HUDEP-2 (cell line): ENCODE measurements at regions not wholly inside any gene's neighbourhood (a gene's known extent, or its start where the extent isn't known, plus 50 kb on each side); places are given as distances from the start of the nearest gene placed in this dataset.

Experiments
- DNase-seq, 76 experiments: peaks; one replicate each; lab custom pipeline; 2025; ENCODE audit not compliant: unreplicated experiment in 76 of 76; lab: John Stamatoyannopoulos, UW

- DNase-seq, result no peak
Observed at GRCh38 chrX:7789200-7789599, 53.8 kb upstream of the VCX start.

- no peak for DNase-seq
Observed at GRCh38 chrX:7788334-7788733, 54.6 kb upstream of the VCX start.

GRCh38 chrX:7787714-7788113 is 55.3 kb upstream of the VCX start:
- DNase-seq, result no peak

GRCh38 chrX:7784580-7784979 is 58.4 kb upstream of the VCX start:
- DNase-seq, result no peak

- DNase-seq, result no peak
Observed at GRCh38 chrX:7779644-7780043, 63.3 kb upstream of the VCX start.

GRCh38 chrX:7775987-7776386 is 67.0 kb upstream of the VCX start:
- DNase-seq, result no peak

GRCh38 chrX:7771788-7772438 is 71.1 kb upstream of the VCX start:
- DNase-seq, result no peak

GRCh38 chrX:7759830-7760229 is 83.1 kb upstream of the VCX start:
- DNase-seq, result no peak

- DNase-seq, result no peak
Observed at GRCh38 chrX:7746856-7747255, 96.1 kb upstream of the VCX start.

GRCh38 chrX:7730071-7730470 is 112.9 kb upstream of the VCX start:
- DNase-seq, result no peak

- DNase-seq, result no peak
Observed at GRCh38 chrX:7720519-7720918, 122.5 kb upstream of the VCX start.

- no peak for DNase-seq
Observed at GRCh38 chrX:7714351-7714750, 128.6 kb upstream of the VCX start.

GRCh38 chrX:7711167-7711566 is 131.8 kb upstream of the VCX start:
- no peak for DNase-seq

GRCh38 chrX:7709845-7710244 is 133.1 kb upstream of the VCX start:
- no peak for DNase-seq

- no peak for DNase-seq
Observed at GRCh38 chrX:7706032-7706431, 136.9 kb upstream of the VCX start.

- no peak for DNase-seq
Observed at GRCh38 chrX:7704205-7704604, 138.8 kb upstream of the VCX start.

GRCh38 chrX:7698248-7698647 is 144.7 kb upstream of the VCX start:
- no peak for DNase-seq

GRCh38 chrX:7690842-7691241 is 152.1 kb upstream of the VCX start:
- no peak for DNase-seq

- no peak for DNase-seq
Observed at GRCh38 chrX:7689791-7690412, 153.1 kb upstream of the VCX start.

- DNase-seq, result no peak
Observed at GRCh38 chrX:7680181-7680580, 162.8 kb upstream of the VCX start.

GRCh38 chrX:7654316-7654715 is 188.7 kb upstream of the VCX start:
- no peak for DNase-seq

- DNase-seq, result no peak
Observed at GRCh38 chrX:7647831-7648230, 195.1 kb upstream of the VCX start.

- no peak for DNase-seq
Observed at GRCh38 chrX:7641141-7641540, 201.8 kb upstream of the VCX start.
